Stimulated activated naive B cell treated with anti-CD40 and anti-IgM and Interleukin-4, amounts not matched to agents 10 μg/mL and 1 μg/mL and 100 μg/mL, for 72 hours (primary cell): ENCODE measurements at regions not wholly inside any gene's neighbourhood (a gene's known extent, or its start where the extent isn't known, plus 50 kb on each side); places are given as distances from the start of the nearest gene placed in this dataset.
"Not testable (repeated sequence)": the region's sequence is repeated elsewhere in the genome, so short reads cannot be mapped to it uniquely, and the experiment has no call there.

Experiments
- ATAC-seq, 2 donors: fragments of 150-1000 bp; cut with Tn5 transposase; replicated peaks; 2 replicates each; pipeline ENCODE4 v1.10.0; 2021; ENCODE audit warnings: moderate library complexity in 1 of 2
- DNase-seq: peaks from one replicate; pipeline ENCODE4 v3.0.0; 2021
- H3K27ac Mint-ChIP-seq: one replicate; pipeline ENCODE4 v1.8.0; 2022; ENCODE audit warnings: mild to moderate bottlenecking, mixed read lengths
- H3K27me3 Mint-ChIP-seq, 2 donors: one replicate each; pipeline ENCODE4 v1.8.0; 2022; ENCODE audit warnings: mixed read lengths in 2 of 2
- H3K36me3 Mint-ChIP-seq, 2 donors: one replicate each; pipeline ENCODE4 v1.8.0; 2022; ENCODE audit warnings: mixed read lengths in 2 of 2, mild to moderate bottlenecking in 1 of 2
- H3K4me1 Mint-ChIP-seq, 2 donors: one replicate each; pipeline ENCODE4 v1.8.0; 2022; ENCODE audit warnings: mixed read lengths in 2 of 2, mild to moderate bottlenecking in 1 of 2
- H3K4me3 Mint-ChIP-seq, 2 donors: one replicate each; pipeline ENCODE4 v1.8.0; 2022; ENCODE audit warnings: mild to moderate bottlenecking in 2 of 2, mixed read lengths in 2 of 2, moderate library complexity in 1 of 2
- H3K9me3 Mint-ChIP-seq, 2 donors: one replicate each; pipeline ENCODE4 v1.8.0; 2022; ENCODE audit warnings: mixed read lengths in 2 of 2, mild to moderate bottlenecking in 1 of 2

- H3K4me3 Mint-ChIP-seq = no peak overlapping the region
- DNase-seq (no peak), ATAC-seq (peak; percentile 64 to 78)
- peaks cover 6% of the 10 kb centered on the region in 2 donors for H3K9me3 Mint-ChIP-seq
- H3K4me1 Mint-ChIP-seq = peaks cover 32 to 36% of the 10 kb centered on the region in 2 donors
- H3K27ac Mint-ChIP-seq = peak overlapping the region; percentile 51
- peaks cover 28 to 46% of the 10 kb centered on the region in 2 donors for H3K36me3 Mint-ChIP-seq
- no peaks in the 10 kb centered on the region for H3K27me3 Mint-ChIP-seq
These were observed 52.5 kb upstream of the FOXN3 start for GRCh38 chr14:89469210-89470198.

DNA sequence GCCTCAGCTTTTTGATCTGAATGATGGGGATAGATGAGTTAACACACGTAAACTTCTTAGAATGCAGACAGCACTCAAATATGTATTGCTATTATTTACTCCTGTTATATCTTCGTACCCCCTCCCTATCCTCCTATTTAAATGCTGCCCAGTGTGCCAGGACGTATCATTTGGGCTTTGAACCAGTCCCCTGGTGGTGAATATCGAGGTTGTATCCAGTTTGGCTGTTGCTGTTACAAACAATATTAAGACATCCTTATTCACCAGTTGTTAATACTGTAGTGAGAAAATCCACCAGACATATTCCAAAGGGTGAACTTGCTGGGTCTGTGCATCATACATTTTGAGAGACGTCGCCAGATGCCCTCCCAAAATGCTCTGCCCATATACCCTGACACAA lies 51.5 kb upstream of the FOXN3 start:
- Mint-ChIP-seq H3K27ac (no peak overlapping the region), H3K27me3 (no peaks in the 10 kb centered on the region), H3K9me3 (peaks cover 6% of the 10 kb centered on the region in 2 donors)

GRCh38 chr14:89468030-89468429 lies 51.0 kb upstream of the FOXN3 start:
- DNase-seq, H3K27ac Mint-ChIP-seq, H3K27me3 Mint-ChIP-seq, ATAC-seq, H3K4me3 Mint-ChIP-seq, H3K9me3 Mint-ChIP-seq: not testable (repeated sequence)
- Mint-ChIP-seq H3K36me3 (peaks cover 29 to 45% of the 10 kb centered on the region in 2 donors), H3K4me1 (peaks cover 37 to 38% of the 10 kb centered on the region in 2 donors)

More for the DNA sequence above, 51.5 kb upstream of the FOXN3 start:
- Mint-ChIP-seq H3K36me3 (peaks cover 33 to 50% of the 10 kb centered on the region in 2 donors), H3K4me3 (no peak overlapping the region), H3K4me1 (peaks cover 32 to 40% of the 10 kb centered on the region in 2 donors)
- DNase-seq (no peak), ATAC-seq (no peak)

- Mint-ChIP-seq H3K4me3 (no peak overlapping the region), H3K27ac (no peak overlapping the region), H3K27me3 (no peaks in the 10 kb centered on the region), H3K36me3 (peaks cover 29 to 45% of the 10 kb centered on the region in 2 donors), H3K4me1 (peaks cover 38 to 47% of the 10 kb centered on the region in 2 donors), H3K9me3 (peaks cover 6% of the 10 kb centered on the region in 2 donors)
- ATAC-seq = no peak
- DNase-seq = no peak
These were observed 49.9 kb upstream of the FOXN3 start for GRCh38 chr14:89466944-89467343.
